Dermis microvascular lymphatic vessel endothelial cell (primary cell): ENCODE measurements at regions not wholly inside any gene's neighbourhood (a gene's known extent, or its start where the extent isn't known, plus 50 kb on each side); places are given as distances from the start of the nearest gene placed in this dataset.

Experiments used
- DNase-seq, 2 donors: peaks; one replicate each; pipeline versions ENCODE4 v3.0.0 to v3.0.0-alpha.2; 2010; ENCODE audit warnings: low read depth in 2 of 2

- no peak for DNase-seq
Measured at GRCh38 chr14:36245223-36245622, 68.7 kb upstream of the PTCSC3 start.

- DNase-seq, result no peak
Measured at GRCh38 chr14:36243183-36243582, 66.7 kb upstream of the PTCSC3 start.

GRCh38 chr14:36241183-36241582 lies 64.7 kb upstream of the PTCSC3 start:
- DNase-seq, result no peak

GRCh38 chr14:36238666-36239363 lies 62.3 kb upstream of the PTCSC3 start:
- DNase-seq, result peak in 1 of 2 donors; percentile 26

DNA sequence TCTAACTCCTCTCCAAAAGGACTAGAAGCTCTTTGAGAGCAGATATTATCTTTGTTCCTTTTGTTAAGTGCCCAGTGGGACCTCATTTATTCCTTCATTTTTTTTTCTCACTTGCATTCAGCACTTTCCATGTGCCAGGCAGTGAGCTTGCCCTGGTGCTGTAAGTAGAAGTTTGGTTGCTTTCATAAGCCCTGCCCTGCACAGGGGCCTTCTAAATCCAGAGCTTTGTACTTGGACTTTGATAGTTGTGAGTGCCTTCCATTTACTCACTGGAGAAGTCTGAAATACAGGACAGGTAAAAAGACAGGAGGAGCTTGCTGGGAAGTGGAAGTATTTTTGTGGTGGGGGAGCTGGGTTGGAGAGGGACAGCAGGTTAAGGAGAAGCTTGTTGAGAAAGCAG lies 56.7 kb upstream of the PTCSC3 start:
- no peak for DNase-seq

DNA sequence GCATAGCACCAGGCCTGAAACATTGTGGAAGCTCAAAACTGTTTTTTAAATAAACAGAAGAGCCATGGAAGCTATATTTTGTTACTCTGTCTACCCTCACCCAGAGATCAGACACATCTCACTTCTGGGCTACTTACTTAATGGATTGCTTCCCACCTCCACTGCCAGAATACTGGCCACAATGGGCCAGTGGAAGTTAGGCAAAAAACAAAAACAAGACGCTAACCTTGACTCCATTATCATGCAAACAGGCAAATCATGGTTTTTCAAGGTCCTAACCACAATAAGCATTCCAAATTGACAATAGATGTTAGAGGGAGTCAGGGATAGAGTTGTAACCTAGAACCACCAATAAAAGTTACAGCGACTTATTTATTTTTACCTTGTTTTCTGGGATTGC lies 52.7 kb upstream of the PTCSC3 start:
- peak in 1 of 2 donors; percentile 32 for DNase-seq

- peak in 1 of 2 donors; percentile 56 for DNase-seq
Measured at GRCh38 chr14:36227802-36228201, 51.3 kb upstream of the PTCSC3 start.

DNA sequence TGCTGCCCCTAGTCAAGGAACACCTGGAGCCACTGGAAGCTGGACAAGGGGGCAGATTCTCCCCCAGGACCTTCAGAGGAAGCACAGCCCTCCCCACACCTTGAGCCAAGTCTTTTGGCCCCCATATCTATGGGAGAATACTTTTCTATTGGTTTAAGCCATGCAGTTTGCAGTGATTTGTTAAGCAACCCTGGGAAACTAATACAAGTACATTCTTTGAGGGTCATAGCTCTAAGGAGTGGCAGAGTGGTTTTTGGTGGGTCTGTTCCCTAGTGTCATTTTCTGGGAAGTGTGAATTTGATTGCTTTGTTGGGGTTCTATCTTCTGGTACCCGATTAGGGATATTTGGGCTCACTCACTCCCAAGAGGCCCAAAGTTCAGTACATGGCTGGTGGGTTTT lies 50.8 kb upstream of the PTCSC3 start:
- DNase-seq, result no peak
